Ascending aorta (tissue), 2 donors: ENCODE measurements at regions not wholly inside any gene's neighbourhood (a gene's known extent, or its start where the extent isn't known, plus 50 kb on each side); places are given as distances from the start of the nearest gene placed in this dataset.

ENCODE experiments used
- DNase-seq, 2 donors: peaks; one replicate each; pipeline ENCODE4 v3.0.0-alpha.2; 2019; ENCODE audit warnings: low spot score in 2 of 2
- H3K27ac ChIP-seq, 2 donors: fragments of 200-600 bp; sonication (generic); one replicate each; pipeline ENCODE4 v1.5.1; 2016 to 2017; ENCODE audit warnings: mild to moderate bottlenecking in 1 of 2
- H3K27me3 ChIP-seq: fragments of 200-600 bp; sonication (generic); one replicate; pipeline ENCODE4 v1.5.1; 2017
- H3K36me3 ChIP-seq, 2 donors: fragments of 200-600 bp; sonication (generic); one replicate each; pipeline ENCODE4 v1.5.1; 2016
- H3K4me1 ChIP-seq, 2 donors: fragments of 200-600 bp; sonication (generic); one replicate each; pipeline ENCODE4 v1.5.1; 2016 to 2017; ENCODE audit warnings: mild to moderate bottlenecking in 1 of 2
- H3K4me3 ChIP-seq, 2 donors: fragments of 200-600 bp; sonication (generic); one replicate each; pipeline ENCODE4 v1.5.1; 2016 to 2017; ENCODE audit warnings: mild to moderate bottlenecking in 1 of 2
- H3K9me3 ChIP-seq, 2 donors: fragments of 200-600 bp; sonication (generic); one replicate each; pipeline ENCODE4 v1.5.1; 2016
- intact Hi-C: fragments of 100-400 bp; cut with DNase I; formaldehyde crosslinking; loops from one replicate; pipeline ENCODE4 v1.15.1; 2023
- TF ChIP-seq, protein P1 (sequence below), 3 experiments: fragments of 200-600 bp in 2 of 3; fragments of 450-650 bp in 1 of 3; sonication (generic) in 2 of 3; IDR thresholded peaks; one replicate each; pipeline ENCODE4 v1.5.1; 2016 to 2019; ENCODE audit warnings: antibody characterized with exemption in 3 of 3, mild to moderate bottlenecking in 1 of 3, moderate library complexity in 1 of 3

GRCh38 chr5:38780945-38781344, 64.9 kb upstream of the OSMR start:
- no peak for DNase-seq
- peaks cover 4 to 17% of the 10 kb centered on the region in 2 donors for H3K4me1 ChIP-seq

DNA sequence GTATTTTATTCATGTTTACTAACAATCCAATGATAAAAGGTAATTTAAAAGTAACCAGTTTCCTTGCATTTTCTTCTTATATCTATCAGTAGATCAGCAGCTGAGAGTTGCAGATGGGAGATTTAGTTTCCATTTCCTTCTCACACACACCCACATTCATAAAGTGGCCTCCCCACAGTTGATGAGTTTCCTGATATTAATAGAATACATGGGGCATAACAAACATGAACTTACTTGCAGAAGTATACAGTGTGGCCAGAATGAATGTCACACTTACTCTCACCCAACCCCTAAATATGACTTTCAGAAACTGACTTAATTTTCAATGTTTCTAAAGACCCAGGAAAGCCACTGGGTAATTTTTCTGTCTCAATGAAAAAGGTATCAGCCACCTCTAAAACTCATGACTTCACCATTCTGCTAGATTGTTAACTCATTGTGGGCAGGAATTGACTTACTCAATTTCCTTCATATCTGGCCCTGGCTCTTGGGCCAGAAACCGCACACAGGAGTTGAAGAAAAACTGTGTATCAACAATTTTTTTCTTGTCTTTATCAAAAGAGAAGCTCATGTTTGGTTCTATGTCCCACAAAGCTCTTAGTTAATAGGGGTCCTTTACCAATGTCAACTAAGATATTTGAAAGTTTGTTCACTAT, 63.5 kb upstream of the OSMR start:
- peaks cover 4 to 17% of the 10 kb centered on the region in 2 donors for H3K4me1 ChIP-seq
- intact Hi-C loops: no loop called here
- H3K27ac ChIP-seq: peak overlapping the region; percentile 12 to 46
- no peaks in the 10 kb centered on the region for H3K36me3 ChIP-seq
- no peaks in the 10 kb centered on the region for H3K27me3 ChIP-seq
- H3K4me3 ChIP-seq: no peak overlapping the region
- DNase-seq: no peak
- TF ChIP-seq, protein P1, sequence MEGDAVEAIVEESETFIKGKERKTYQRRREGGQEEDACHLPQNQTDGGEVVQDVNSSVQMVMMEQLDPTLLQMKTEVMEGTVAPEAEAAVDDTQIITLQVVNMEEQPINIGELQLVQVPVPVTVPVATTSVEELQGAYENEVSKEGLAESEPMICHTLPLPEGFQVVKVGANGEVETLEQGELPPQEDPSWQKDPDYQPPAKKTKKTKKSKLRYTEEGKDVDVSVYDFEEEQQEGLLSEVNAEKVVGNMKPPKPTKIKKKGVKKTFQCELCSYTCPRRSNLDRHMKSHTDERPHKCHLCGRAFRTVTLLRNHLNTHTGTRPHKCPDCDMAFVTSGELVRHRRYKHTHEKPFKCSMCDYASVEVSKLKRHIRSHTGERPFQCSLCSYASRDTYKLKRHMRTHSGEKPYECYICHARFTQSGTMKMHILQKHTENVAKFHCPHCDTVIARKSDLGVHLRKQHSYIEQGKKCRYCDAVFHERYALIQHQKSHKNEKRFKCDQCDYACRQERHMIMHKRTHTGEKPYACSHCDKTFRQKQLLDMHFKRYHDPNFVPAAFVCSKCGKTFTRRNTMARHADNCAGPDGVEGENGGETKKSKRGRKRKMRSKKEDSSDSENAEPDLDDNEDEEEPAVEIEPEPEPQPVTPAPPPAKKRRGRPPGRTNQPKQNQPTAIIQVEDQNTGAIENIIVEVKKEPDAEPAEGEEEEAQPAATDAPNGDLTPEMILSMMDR (IDR thresholded peaks at IDR 0.05): no peak
- H3K9me3 ChIP-seq: no peaks in the 10 kb centered on the region

More at GRCh38 chr5:38780945-38781344, 64.9 kb upstream of the OSMR start:
- Histone ChIP-seq H3K27ac (no peak overlapping the region), H3K9me3 (no peaks in the 10 kb centered on the region), H3K4me3 (no peak overlapping the region), H3K27me3 (no peaks in the 10 kb centered on the region), H3K36me3 (no peaks in the 10 kb centered on the region)
- TF ChIP-seq, protein P1 (IDR thresholded peaks at IDR 0.05): no peak
- intact Hi-C loops: no loop called here

GRCh38 chr5:38783011-38783561, 62.7 kb upstream of the OSMR start:
- intact Hi-C loops: no loop called here
- H3K4me1 ChIP-seq: peaks cover 4 to 17% of the 10 kb centered on the region in 2 donors
- H3K27me3 ChIP-seq: no peaks in the 10 kb centered on the region
- no peak overlapping the region for H3K4me3 ChIP-seq
- H3K36me3 ChIP-seq: no peaks in the 10 kb centered on the region
- TF ChIP-seq, protein P1 (IDR thresholded peaks at IDR 0.05): no peak
- no peak for DNase-seq
- no peaks in the 10 kb centered on the region for H3K9me3 ChIP-seq
- H3K27ac ChIP-seq: peak overlapping the region; percentile 53 to 67

DNA sequence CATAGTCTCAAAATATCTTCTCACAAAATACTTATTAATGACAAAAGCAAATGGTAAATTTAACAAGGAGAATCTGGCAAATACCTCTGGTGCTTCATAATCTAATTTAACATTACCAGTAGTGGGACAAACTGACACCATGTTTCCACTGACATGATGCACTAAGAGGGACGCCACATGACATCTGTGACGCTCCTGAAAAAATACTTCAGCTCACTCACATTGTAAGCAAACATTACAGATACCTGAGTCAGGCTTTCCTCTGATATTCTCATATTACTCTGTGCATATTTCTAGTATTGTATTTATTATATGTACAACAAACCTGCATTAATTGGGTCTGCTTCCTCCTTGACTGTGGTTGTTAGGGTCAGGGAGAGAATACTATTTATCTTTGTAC, 56.7 kb upstream of the OSMR start:
- H3K27me3 ChIP-seq: no peaks in the 10 kb centered on the region
- no peak overlapping the region for H3K27ac ChIP-seq
- intact Hi-C loops: no loop called here
- DNase-seq: no peak
- no peaks in the 10 kb centered on the region for H3K36me3 ChIP-seq
- TF ChIP-seq, protein P1 (IDR thresholded peaks at IDR 0.05): no peak
- peaks cover 0 to under 1% of the 10 kb centered on the region in 2 donors for H3K4me1 ChIP-seq
- no peaks in the 10 kb centered on the region for H3K9me3 ChIP-seq
- no peak overlapping the region for H3K4me3 ChIP-seq

DNA sequence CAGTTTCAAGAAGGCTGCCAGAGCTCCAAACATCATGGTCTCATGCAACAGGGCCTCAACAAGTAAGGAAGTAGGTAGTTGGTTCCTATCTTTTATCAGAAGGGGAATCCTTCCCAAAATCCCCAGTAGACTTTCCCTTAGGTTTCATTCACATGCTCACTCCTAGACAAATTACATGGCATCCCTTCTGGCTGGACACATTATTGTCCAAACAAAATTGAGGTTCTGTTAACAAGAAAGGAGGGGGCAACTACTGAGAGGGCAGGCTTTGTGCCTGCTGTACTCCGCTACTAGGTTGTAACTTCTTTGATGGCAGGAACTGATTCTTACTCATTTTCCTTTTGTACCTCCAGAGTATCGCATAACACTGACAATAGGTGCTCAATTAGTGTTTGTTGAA, 56.0 kb upstream of the OSMR start:
- Histone ChIP-seq H3K4me3 (no peak overlapping the region), H3K9me3 (no peaks in the 10 kb centered on the region), H3K27ac (no peak overlapping the region), H3K36me3 (no peaks in the 10 kb centered on the region), H3K27me3 (no peaks in the 10 kb centered on the region), H3K4me1 (no peaks in the 10 kb centered on the region)
- TF ChIP-seq, protein P1 (IDR thresholded peaks at IDR 0.05): no peak
- no peak for DNase-seq
- intact Hi-C loops: no loop called here
